Spleen (tissue), 11 donors: ENCODE measurements at regions not wholly inside any gene's neighbourhood (a gene's known extent, or its start where the extent isn't known, plus 50 kb on each side); places are given as distances from the start of the nearest gene placed in this dataset.

Experiments
- DNase-seq: peaks from one replicate; pipeline ENCODE4 v3.0.0-alpha.2; 2020
- H3K27ac ChIP-seq, 8 donors: fragments of 200-600 bp; sonication (generic) in 7 of 8; 1 replicate in 4 of 8; 2 replicates in 4 of 8; pipeline versions ENCODE4 v1.5.0 to v1.8.0; 2016 to 2021; ENCODE audit warnings: inconsistent platforms in 4 of 8, mild to moderate bottlenecking in 4 of 8, moderate library complexity in 1 of 8
- H3K27me3 ChIP-seq, 7 donors: fragments of 200-600 bp; sonication (generic) in 6 of 7; replicated peaks in 1 of 7; 1 replicate in 4 of 7; 2 replicates in 3 of 7; pipeline versions ENCODE4 v1.5.0 to v1.8.0; 2016 to 2021; ENCODE audit warnings: inconsistent platforms in 3 of 7, mild to moderate bottlenecking in 1 of 7
- H3K36me3 ChIP-seq, 6 donors: fragments of 200-600 bp; sonication (generic) in 5 of 6; 1 replicate in 4 of 6; 2 replicates in 2 of 6; pipeline versions ENCODE4 v1.5.0 to v1.8.0; 2016 to 2021; ENCODE audit warnings: inconsistent platforms in 2 of 6
- H3K4me1 ChIP-seq, 6 donors: fragments of 200-600 bp; sonication (generic) in 5 of 6; 1 replicate in 3 of 6; 2 replicates in 3 of 6; pipeline versions ENCODE4 v1.5.0 to v1.8.0; 2016 to 2021; ENCODE audit warnings: inconsistent platforms in 3 of 6
- H3K4me3 ChIP-seq, 8 donors: fragments of 200-600 bp; sonication (generic) in 7 of 8; 1 replicate in 4 of 8; 2 replicates in 4 of 8; pipeline versions ENCODE4 v1.5.0 to v1.8.0; 2016 to 2021; ENCODE audit warnings: inconsistent platforms in 4 of 8, mild to moderate bottlenecking in 4 of 8, moderate library complexity in 2 of 8
- H3K9me3 ChIP-seq, 8 donors: fragments of 200-600 bp; sonication (generic) in 7 of 8; 1 replicate in 4 of 8; 2 replicates in 4 of 8; pipeline versions ENCODE4 v1.5.0 to v1.8.0; 2016 to 2021; ENCODE audit warnings: inconsistent platforms in 4 of 8
- CTCF ChIP-seq, 11 experiments: fragments of 200-600 bp in 7 of 11; fragments of 450-650 bp in 4 of 11; sonication (generic) in 4 of 11; IDR thresholded peaks in 8 of 11; conservative IDR thresholded peaks in 3 of 11; 1 replicate in 7 of 11; 2 replicates in 4 of 11; pipeline versions ENCODE4 v1.4.0 to v1.8.0; 2016 to 2021; ENCODE audit warnings: antibody characterized with exemption in 11 of 11, inconsistent platforms in 4 of 11, mild to moderate bottlenecking in 1 of 11
- POLR2A ChIP-seq, 3 donors: fragments of 450-650 bp; IDR thresholded peaks; one replicate each; pipeline ENCODE4 v1.5.1; 2017; ENCODE audit warnings: antibody characterized with exemption in 3 of 3, mild to moderate bottlenecking in 1 of 3
- POLR2AphosphoS5 ChIP-seq, 3 donors: sonication (generic); formaldehyde crosslinking; IDR thresholded peaks; one replicate each; pipeline ENCODE4 v1.5.1; 2017; ENCODE audit warnings: antibody characterized with exemption in 3 of 3
- WGBS, 5 donors: extraction: QIAGEN DNeasy Blood & Tissue Kit in 3 of 5; methylation state at CpG; one replicate each; pipeline versions ENCODE4 v1.1.5 to v1.1.7; 2013 to 2018; 5-methylcytosine and 5-hydroxymethylcytosine counted together
- intact Hi-C: fragments of 100-400 bp; cut with DNase I; formaldehyde crosslinking; loops from one replicate; pipeline ENCODE4 v1.15.0; 2023; ENCODE audit warnings: low total_unique reads
- donor health status: healthy with polysubstance abuse.
- donor health status: DM: no; HTN: no; CAD: no; lungs with moderate emphysema.
- donor health status: DM: no; HTN: no; CAD: no.
- donor health status: Bipolar disorder and iron deficiency.
- donor health status: healthy.
- donor health status: DM: no; HTN: no; CAD: no.
- donor health status: DM: yes; HTN: yes; CAD: no.

GRCh38 chr21:27586986-27587385, 620.1 kb upstream of the ADAMTS5 start:
- H3K9me3 ChIP-seq = peaks cover 0 to 6% (median 0%) of the 10 kb centered on the region in 8 donors
- H3K4me3 ChIP-seq = no peak overlapping the region
- no peak overlapping the region for H3K27ac ChIP-seq
- no peak for DNase-seq
- TF ChIP-seq POLR2A (IDR thresholded peaks at IDR 0.05) = no peak
- TF ChIP-seq POLR2AphosphoS5 (IDR thresholded peaks at IDR 0.05) = no peak
- no peaks in the 10 kb centered on the region for H3K27me3 ChIP-seq
- 90 to 95% (median 93%) methylated on average over 10 of the region's 10 CpGs for WGBS, 5 donors
- no peaks in the 10 kb centered on the region for H3K36me3 ChIP-seq
- intact Hi-C loops = no loop called here
- H3K4me1 ChIP-seq = no peaks in the 10 kb centered on the region

- WGBS, 5 donors = 76 to 87% (median 78%) methylated on average over 3 of the region's 3 CpGs
- Histone ChIP-seq H3K27me3 (no peaks in the 10 kb centered on the region), H3K27ac (no peak overlapping the region), H3K9me3 (peaks cover 0 to 5% (median 0%) of the 10 kb centered on the region in 8 donors), H3K4me1 (no peaks in the 10 kb centered on the region), H3K4me3 (no peak overlapping the region), H3K36me3 (no peaks in the 10 kb centered on the region)
- DNase-seq = no peak
- intact Hi-C loops = no loop called here
- TF ChIP-seq POLR2AphosphoS5 (IDR thresholded peaks at IDR 0.05) = no peak
- TF ChIP-seq CTCF (IDR thresholded peaks at IDR 0.05 in 8 of 11, conservative IDR thresholded peaks at IDR 0.05 in 3 of 11) = no peak
- no peak for TF ChIP-seq POLR2A (IDR thresholded peaks at IDR 0.05)
These were observed 619.4 kb upstream of the ADAMTS5 start for GRCh38 chr21:27586326-27586725.

GRCh38 chr21:27584256-27584655, 617.4 kb upstream of the ADAMTS5 start:
- TF ChIP-seq POLR2A (IDR thresholded peaks at IDR 0.05) (no peak), POLR2AphosphoS5 (IDR thresholded peaks at IDR 0.05) (no peak), CTCF (IDR thresholded peaks at IDR 0.05 in 8 of 11, conservative IDR thresholded peaks at IDR 0.05 in 3 of 11) (no peak)
- 69 to 93% (median 88%) methylated on average over 1 of the region's 1 CpG for WGBS, 5 donors

GRCh38 chr21:27582948-27583430, 616.1 kb upstream of the ADAMTS5 start:
- no peaks in the 10 kb centered on the region for H3K27me3 ChIP-seq
- TF ChIP-seq POLR2A (IDR thresholded peaks at IDR 0.05) (no peak), POLR2AphosphoS5 (IDR thresholded peaks at IDR 0.05) (no peak), CTCF (IDR thresholded peaks at IDR 0.05 in 8 of 11, conservative IDR thresholded peaks at IDR 0.05 in 3 of 11) (no peak)
- H3K4me1 ChIP-seq = no peaks in the 10 kb centered on the region
- H3K4me3 ChIP-seq = no peak overlapping the region
- WGBS, 5 donors = 79 to 94% (median 84%) methylated on average over 3 of the region's 3 CpGs
- H3K9me3 ChIP-seq = peaks cover 0 to 5% (median 0%) of the 10 kb centered on the region in 8 donors
- no peak overlapping the region for H3K27ac ChIP-seq
- intact Hi-C loops = no loop called here
- H3K36me3 ChIP-seq = no peaks in the 10 kb centered on the region
- no peak for DNase-seq

More at GRCh38 chr21:27584256-27584655, 617.4 kb upstream of the ADAMTS5 start:
- no peak overlapping the region for H3K27ac ChIP-seq
- H3K4me1 ChIP-seq = no peaks in the 10 kb centered on the region
- no peak for DNase-seq
- no peak overlapping the region for H3K4me3 ChIP-seq
- intact Hi-C loops = no loop called here
- H3K27me3 ChIP-seq = no peaks in the 10 kb centered on the region
- no peaks in the 10 kb centered on the region for H3K36me3 ChIP-seq
- H3K9me3 ChIP-seq = peaks cover 0 to 5% (median 0%) of the 10 kb centered on the region in 8 donors
